Activated CD4-positive, alpha-beta T cell treated with anti-CD3 and anti-CD28 coated beads, Interleukin-2, amount 10 ng/mL, durations not matched to agents 7 days and 5 days (primary cell): ENCODE measurements at regions not wholly inside any gene's neighbourhood (a gene's known extent, or its start where the extent isn't known, plus 50 kb on each side); places are given as distances from the start of the nearest gene placed in this dataset.

ENCODE experiments used
- CTCF ChIA-PET: fragments of 350-600 bp; sonication (Branson Sonifier 250); formaldehyde crosslinking; loops from one replicate; lab custom pipeline; 2021; ENCODE audit warnings: antibody characterized with exemption; lab: Charles Lee
- POLR2A ChIA-PET: fragments of 350-600 bp; sonication (Branson Sonifier 250); formaldehyde crosslinking; loops from one replicate; lab custom pipeline; 2021; ENCODE audit warnings: antibody characterized with exemption; lab: Charles Lee
- DNase-seq: peaks from one replicate; pipeline ENCODE4 v3.0.0-alpha.2; 2020
- H3K27ac Mint-ChIP-seq: one replicate; pipeline ENCODE4 v1.8.0; 2021; ENCODE audit warnings: mild to moderate bottlenecking, moderate library complexity, mixed read lengths
- H3K27me3 Mint-ChIP-seq: one replicate; pipeline ENCODE4 v1.8.0; 2021; ENCODE audit warnings: mixed read lengths
- H3K36me3 Mint-ChIP-seq: one replicate; pipeline ENCODE4 v1.8.0; 2021; ENCODE audit warnings: low read depth, mixed read lengths
- H3K4me1 Mint-ChIP-seq: one replicate; pipeline ENCODE4 v1.8.0; 2021; ENCODE audit warnings: mixed read lengths
- H3K4me3 Mint-ChIP-seq: one replicate; pipeline ENCODE4 v1.8.0; 2021; ENCODE audit warnings: mild to moderate bottlenecking, moderate library complexity, mixed read lengths
- H3K9me3 Mint-ChIP-seq: one replicate; pipeline ENCODE4 v1.8.0; 2021; ENCODE audit warnings: mixed read lengths

DNA sequence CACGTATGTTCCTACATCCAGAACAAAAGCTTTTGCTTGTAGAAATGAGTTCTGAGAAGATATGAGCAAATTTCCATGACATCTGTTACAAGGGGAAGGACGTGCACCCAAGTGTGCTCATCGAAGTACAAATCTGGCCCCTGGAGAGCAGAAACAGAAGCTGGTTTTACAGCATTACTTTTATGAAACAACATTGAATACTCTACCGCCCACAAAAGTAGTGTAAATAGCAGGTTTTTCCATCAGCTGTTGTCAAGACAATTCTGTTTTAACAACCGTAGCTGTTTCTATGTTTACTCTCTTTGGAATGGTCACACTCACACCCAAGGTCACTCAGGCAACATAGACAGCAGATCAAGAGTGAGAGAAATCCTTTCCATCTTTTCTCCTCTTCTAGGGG is 114.2 kb upstream of the SSTR4 start:
- CTCF ChIA-PET, result no interaction called here

DNA sequence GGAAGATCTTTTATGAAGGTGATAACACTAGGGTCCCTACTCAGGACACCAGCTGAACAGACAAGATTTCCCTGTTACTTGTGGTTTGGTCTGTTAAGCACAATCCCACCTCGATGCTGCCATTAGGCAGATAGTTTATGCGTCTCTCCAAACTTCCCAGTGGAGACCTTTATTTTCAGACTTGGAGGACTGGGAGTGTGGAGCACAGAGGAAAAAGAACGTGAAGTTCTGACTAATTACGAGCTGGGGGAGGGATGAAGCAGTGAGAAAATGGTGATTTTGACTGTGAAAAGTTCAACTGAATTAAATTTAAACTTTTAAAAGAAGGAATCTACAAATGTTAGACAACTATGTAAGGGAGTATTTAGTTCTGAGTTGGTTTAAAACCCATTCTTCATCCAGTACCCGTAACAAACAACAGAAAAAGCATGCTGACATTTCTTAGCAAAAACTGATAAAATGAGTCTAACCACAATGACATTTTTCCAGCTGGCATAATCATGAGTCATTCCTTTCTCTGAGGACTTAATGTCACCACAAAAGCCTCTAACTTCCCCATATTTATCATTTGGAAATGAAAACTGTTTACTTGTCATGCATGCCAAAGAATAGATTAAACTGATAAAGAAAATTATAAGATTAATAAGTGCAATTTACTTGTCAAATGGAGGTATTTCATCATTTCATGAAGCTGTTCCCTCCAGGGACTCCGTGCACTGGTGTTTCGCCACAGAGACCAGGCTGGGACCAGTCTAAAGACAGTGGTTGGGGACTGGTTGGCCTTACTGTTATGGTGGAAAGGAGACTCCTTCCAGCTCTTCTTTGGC is 113.3 kb upstream of the SSTR4 start:
- no peaks in the 10 kb centered on the region for H3K36me3 Mint-ChIP-seq
- H3K27ac Mint-ChIP-seq, result no peak overlapping the region
- no peak for DNase-seq
- ChIA-PET CTCF (no interaction called here), POLR2A (no interaction called here)
- H3K4me3 Mint-ChIP-seq, result no peak overlapping the region
- H3K4me1 Mint-ChIP-seq, result no peaks in the 10 kb centered on the region
- peaks cover 2% of the 10 kb centered on the region for H3K9me3 Mint-ChIP-seq
- H3K27me3 Mint-ChIP-seq, result peaks cover 3% of the 10 kb centered on the region

More for the DNA sequence above, 114.2 kb upstream of the SSTR4 start:
- peaks cover 2% of the 10 kb centered on the region for H3K9me3 Mint-ChIP-seq
- no peak overlapping the region for H3K27ac Mint-ChIP-seq
- POLR2A ChIA-PET, result no interaction called here
- H3K4me1 Mint-ChIP-seq, result no peaks in the 10 kb centered on the region
- H3K36me3 Mint-ChIP-seq, result no peaks in the 10 kb centered on the region
- no peak overlapping the region for H3K4me3 Mint-ChIP-seq
- no peaks in the 10 kb centered on the region for H3K27me3 Mint-ChIP-seq
- no peak for DNase-seq

DNA sequence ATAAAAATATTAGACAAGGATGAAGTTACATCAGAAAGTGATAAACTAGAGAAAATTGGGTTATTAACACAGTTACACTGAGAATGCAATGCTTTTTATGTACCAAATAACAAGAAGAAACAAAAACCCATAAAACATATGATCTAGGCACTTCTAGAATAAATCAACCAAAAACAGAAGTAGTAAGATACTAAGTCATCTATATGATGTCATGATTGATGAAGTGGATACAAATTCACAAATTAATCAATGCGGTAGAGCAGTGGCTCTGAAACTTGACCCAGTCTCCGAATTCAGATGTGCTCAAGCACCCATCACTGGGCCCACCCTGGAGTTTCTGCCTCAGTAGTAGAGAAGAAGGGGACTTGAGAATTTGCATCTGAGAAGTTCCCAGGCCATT is 112.1 kb upstream of the SSTR4 start:
- no peak for DNase-seq
- Mint-ChIP-seq H3K4me1 (no peaks in the 10 kb centered on the region), H3K27ac (no peak overlapping the region), H3K27me3 (peaks cover 3% of the 10 kb centered on the region), H3K36me3 (no peaks in the 10 kb centered on the region), H3K9me3 (no peaks in the 10 kb centered on the region), H3K4me3 (no peak overlapping the region)
- ChIA-PET POLR2A (no interaction called here), CTCF (no interaction called here)

DNA sequence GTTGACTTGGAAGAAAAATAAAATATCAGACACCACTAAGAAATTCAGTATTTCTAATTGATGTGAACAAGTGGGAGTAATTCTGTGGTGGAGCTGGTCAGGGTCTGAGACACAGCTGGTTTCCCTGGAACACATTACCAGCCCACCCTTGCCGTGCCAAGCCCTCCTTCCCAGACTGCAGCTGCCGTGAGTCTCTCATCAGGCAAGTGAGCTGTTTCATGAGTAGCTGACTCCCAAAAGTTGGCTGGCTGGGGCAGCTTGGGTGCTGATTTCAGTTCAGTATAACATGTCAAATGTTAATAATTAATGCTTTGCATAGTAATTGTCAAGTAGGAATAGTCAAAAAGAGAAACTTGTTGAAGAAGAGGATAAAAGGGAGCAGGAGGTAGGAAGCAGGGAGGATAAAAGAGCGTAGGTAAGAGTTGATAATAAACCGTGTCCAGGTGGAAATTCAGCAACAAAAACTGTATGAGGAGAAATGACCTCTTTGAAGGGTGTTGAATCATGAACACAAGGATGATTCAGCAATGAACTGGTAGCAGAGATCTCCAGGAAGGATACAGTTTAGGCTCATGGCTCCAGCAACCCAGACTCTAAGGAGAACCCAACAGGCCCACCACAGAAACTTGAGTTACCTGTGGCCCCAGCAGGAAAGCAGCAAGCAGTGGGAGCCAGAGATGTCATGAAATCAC is 110.9 kb upstream of the SSTR4 start:
- Mint-ChIP-seq H3K4me3 (no peak overlapping the region), H3K9me3 (no peaks in the 10 kb centered on the region), H3K4me1 (no peaks in the 10 kb centered on the region), H3K27me3 (peaks cover 3% of the 10 kb centered on the region), H3K36me3 (no peaks in the 10 kb centered on the region), H3K27ac (no peak overlapping the region)
- no peak for DNase-seq
- CTCF ChIA-PET, result interaction anchor here (1.3 kb wide), 1 partner anchor 15 kb away, joined by 3 read pairs; no protein-coding TSS in a partner anchor
- POLR2A ChIA-PET, result no interaction called here

DNA sequence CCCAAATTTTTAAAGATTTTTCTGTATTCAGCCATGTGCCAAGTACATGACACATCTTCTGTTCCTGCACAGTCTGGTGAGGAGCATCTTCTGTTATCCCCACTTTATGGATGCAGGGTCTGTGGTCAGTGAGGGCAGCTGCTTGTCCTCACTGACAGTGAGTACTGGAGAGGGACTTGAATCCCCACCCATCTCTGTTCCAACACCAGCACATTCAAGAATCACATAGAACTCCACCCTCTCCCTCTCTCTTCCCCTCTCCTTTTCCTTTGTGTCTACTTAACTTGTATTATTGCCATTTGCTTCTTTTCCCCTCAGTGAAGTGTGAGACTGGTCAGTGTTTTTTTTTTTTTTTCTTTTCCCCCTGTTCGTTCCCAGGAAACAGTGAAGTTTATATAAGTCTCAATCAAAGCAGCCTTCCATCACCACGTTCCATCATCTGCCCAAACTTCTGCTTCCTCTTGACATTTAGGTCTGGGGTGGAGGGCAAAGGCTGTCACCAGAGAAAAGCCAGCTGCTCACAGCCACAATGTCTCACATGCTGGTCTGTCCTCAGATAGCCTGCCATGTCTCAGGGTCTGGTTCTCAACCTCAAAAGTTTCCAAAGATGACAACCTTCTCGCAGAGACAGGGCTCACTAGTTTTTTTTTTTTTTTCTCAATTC is 110.0 kb upstream of the SSTR4 start:
- no peak overlapping the region for H3K27ac Mint-ChIP-seq

DNA sequence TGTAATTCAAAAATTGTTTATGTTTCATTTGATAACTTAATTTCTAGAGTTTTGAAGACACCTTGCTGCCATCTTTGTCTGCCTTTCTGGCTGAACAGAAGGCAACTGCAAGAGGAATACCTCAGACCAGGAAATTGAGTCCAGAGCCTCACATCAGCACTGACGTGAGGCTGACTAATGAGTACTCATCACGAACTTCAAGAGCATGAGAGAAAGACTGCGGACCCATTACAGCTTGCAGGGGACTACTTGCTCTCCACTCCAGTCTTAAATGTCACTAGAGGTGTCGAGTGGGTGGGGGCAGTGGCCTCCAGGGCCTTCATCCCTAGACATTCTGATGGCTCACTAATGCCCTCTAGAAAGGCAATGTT is 109.5 kb upstream of the SSTR4 start:
- CTCF ChIA-PET, result no interaction called here
- no peak overlapping the region for H3K4me3 Mint-ChIP-seq
- no peaks in the 10 kb centered on the region for H3K4me1 Mint-ChIP-seq
- POLR2A ChIA-PET, result no interaction called here
- peaks cover 3% of the 10 kb centered on the region for H3K27me3 Mint-ChIP-seq
- no peaks in the 10 kb centered on the region for H3K9me3 Mint-ChIP-seq
- H3K36me3 Mint-ChIP-seq, result no peaks in the 10 kb centered on the region
- H3K27ac Mint-ChIP-seq, result no peak overlapping the region
- DNase-seq, result no peak

More for the DNA sequence above, 110.0 kb upstream of the SSTR4 start:
- no peaks in the 10 kb centered on the region for H3K36me3 Mint-ChIP-seq
- no peak for DNase-seq
- ChIA-PET CTCF (interaction anchor here (1.3 kb wide), 1 partner anchor 16 kb away, joined by 3 read pairs; no protein-coding TSS in a partner anchor), POLR2A (no interaction called here)
- H3K9me3 Mint-ChIP-seq, result no peaks in the 10 kb centered on the region
- H3K4me1 Mint-ChIP-seq, result no peaks in the 10 kb centered on the region
- H3K27me3 Mint-ChIP-seq, result peaks cover 3% of the 10 kb centered on the region
- no peak overlapping the region for H3K4me3 Mint-ChIP-seq

DNA sequence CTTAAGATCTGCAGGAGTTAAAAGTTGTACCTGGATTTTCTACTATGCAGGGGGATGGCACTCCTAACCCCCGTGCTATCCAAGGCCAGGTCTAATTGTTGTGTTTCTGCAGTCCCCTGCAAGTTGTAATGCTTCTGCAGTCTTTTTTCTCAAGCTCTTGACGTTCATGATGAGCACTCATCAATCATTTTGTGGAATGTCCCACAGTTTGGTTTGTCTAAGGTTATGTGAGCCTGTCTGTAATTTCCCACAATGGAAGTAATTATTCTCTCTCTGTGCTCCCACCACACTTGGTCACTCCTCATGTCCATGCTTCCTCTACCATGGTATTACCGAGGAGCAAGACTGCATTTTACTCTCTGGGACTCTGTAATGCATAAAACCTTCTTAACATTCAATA is 107.6 kb upstream of the SSTR4 start:
- no peaks in the 10 kb centered on the region for H3K36me3 Mint-ChIP-seq
- ChIA-PET CTCF (no interaction called here), POLR2A (no interaction called here)
- no peak overlapping the region for H3K27ac Mint-ChIP-seq
- H3K4me1 Mint-ChIP-seq, result no peaks in the 10 kb centered on the region
- no peak for DNase-seq
- peaks cover 3% of the 10 kb centered on the region for H3K27me3 Mint-ChIP-seq
- H3K9me3 Mint-ChIP-seq, result no peaks in the 10 kb centered on the region
- no peak overlapping the region for H3K4me3 Mint-ChIP-seq

DNA sequence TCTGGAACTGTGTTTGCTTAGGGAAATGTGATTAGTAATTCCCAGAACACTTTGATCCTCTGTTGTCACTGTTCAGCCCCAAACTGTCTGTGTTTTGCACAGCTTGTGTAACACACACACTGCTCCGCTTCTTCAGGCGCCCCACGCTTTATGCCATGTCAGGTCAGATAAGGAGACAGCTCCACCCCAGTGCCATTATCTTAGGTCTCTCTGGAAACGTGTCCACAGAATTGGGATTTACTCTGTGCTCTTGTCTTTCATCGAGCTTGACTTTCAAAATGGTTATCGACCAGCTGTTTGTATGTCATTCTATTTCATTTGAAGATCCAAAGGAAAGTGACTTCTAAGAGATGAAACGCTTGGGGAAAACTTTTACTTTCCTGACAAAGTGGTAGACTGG is 106.4 kb upstream of the SSTR4 start:
- POLR2A ChIA-PET, result no interaction called here
- Mint-ChIP-seq H3K4me3 (no peak overlapping the region), H3K27ac (no peak overlapping the region)

DNA sequence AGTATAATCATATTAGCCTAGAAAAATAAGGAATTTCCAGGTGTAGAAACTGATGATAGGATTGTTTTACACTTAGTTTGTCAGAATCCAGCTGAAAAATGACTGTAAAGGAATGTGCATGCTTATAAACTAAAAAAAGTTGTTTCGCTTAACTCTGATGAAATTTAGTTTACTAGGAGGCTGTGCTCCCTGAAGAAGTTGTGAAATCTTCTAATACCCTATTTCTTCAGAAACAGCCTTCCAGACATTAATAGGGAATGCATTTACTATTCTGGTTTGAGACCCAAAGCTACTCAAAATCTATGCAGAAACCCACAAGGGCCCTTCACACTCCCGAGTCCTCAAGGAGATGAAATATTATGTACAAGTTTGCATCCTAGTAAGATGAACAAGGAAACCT is 105.5 kb upstream of the SSTR4 start:
- no peak overlapping the region for H3K4me3 Mint-ChIP-seq
- no peaks in the 10 kb centered on the region for H3K36me3 Mint-ChIP-seq
- CTCF ChIA-PET, result no interaction called here
- no peaks in the 10 kb centered on the region for H3K9me3 Mint-ChIP-seq
- H3K27ac Mint-ChIP-seq, result no peak overlapping the region
- POLR2A ChIA-PET, result no interaction called here
- no peaks in the 10 kb centered on the region for H3K4me1 Mint-ChIP-seq
- DNase-seq, result no peak
- H3K27me3 Mint-ChIP-seq, result peaks cover 3% of the 10 kb centered on the region

More for the DNA sequence above, 106.4 kb upstream of the SSTR4 start:
- Mint-ChIP-seq H3K4me1 (no peaks in the 10 kb centered on the region), H3K27me3 (peaks cover 3% of the 10 kb centered on the region), H3K36me3 (no peaks in the 10 kb centered on the region), H3K9me3 (no peaks in the 10 kb centered on the region)
- CTCF ChIA-PET, result no interaction called here
- no peak for DNase-seq

DNA sequence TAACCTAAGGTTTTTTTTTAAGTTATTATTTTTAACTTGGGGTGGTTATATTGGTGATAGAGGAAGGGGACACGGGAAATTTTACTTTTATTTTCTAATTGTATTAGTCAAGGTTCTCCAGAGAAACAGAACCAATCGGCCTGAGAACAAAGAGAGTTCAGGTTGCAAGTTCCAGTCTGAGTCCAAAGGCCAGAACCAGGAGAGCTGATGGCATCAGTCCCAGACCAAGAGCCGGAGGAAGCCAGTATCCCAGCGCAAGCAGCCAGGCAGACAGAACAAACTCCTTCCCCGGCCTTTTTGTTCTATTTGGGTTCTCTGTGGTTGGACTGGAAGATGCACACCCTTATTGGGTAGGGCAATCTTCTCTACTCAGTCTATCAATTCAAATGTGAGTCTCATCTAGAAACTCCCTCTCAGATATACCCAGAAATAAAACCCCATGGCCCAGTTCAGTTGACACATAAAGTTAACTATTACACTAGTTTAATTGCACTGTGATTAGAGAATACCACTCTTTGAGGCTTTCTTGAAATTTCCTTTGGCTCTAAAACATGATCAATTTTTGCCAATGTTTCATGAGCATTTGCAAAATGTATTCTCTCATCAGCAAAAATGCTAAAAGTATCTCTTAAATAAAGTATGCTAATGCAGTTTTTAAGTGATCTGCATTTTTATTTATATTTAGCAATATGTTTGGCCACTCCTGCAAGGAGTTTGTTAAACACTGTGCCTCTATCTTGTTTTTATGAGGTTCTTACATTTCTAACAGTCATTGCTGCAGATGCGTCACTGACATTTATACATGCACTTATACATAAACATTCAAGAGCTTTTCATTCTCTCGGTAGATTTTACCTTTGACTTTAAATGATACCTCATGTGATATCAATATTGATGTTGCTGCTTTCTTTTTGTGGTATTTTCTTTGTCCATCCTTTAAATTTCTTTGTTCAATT is 103.2 kb upstream of the SSTR4 start:
- ChIA-PET POLR2A (no interaction called here), CTCF (no interaction called here)
- no peaks in the 10 kb centered on the region for H3K27me3 Mint-ChIP-seq

DNA sequence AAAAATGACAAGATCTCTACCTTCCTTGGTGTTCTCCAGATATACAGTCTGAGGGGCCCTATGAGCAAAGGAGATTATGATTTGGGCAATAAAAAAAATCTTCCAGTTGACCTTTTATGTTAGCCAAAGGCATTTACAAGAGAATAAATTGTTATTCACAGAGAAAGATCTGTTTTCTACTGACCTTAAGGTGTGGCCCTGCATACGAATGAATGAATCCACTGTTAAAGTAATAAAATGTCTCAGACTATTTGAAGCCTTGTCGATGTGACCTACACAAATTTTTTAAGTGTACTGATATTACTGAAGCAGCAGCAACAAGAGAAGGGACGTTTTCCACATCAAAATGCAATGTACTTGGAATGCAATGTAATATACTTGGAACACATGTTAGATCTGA is 95.9 kb upstream of the SSTR4 start:
- Mint-ChIP-seq H3K4me3 (no peak overlapping the region), H3K4me1 (no peaks in the 10 kb centered on the region), H3K27me3 (no peaks in the 10 kb centered on the region), H3K9me3 (no peaks in the 10 kb centered on the region), H3K27ac (no peak overlapping the region), H3K36me3 (no peaks in the 10 kb centered on the region)
- ChIA-PET CTCF (no interaction called here), POLR2A (no interaction called here)
- DNase-seq, result no peak

More for the DNA sequence above, 103.2 kb upstream of the SSTR4 start:
- no peaks in the 10 kb centered on the region for H3K4me1 Mint-ChIP-seq
- DNase-seq, result no peak
- H3K36me3 Mint-ChIP-seq, result no peaks in the 10 kb centered on the region
- H3K9me3 Mint-ChIP-seq, result no peaks in the 10 kb centered on the region
- H3K27ac Mint-ChIP-seq, result no peak overlapping the region
- no peak overlapping the region for H3K4me3 Mint-ChIP-seq

DNA sequence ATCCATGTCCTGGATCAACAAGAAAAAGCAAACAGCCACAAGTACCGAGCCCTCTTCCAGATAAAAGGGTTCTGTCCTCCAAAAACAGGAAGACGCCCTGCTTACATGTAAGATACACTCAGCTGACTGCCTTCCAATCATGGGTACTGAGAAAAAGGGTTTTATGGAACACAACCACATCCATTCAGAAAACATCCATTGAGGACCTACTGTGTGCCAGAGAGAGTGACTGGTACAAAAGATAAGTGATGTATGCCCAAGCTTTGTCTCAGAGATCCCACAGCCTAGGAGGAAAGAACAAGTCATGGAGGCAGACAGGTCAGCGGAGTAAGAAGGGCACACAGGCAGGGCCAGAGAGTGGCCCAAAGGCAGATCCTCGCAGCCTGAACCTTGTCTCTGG is 94.8 kb upstream of the SSTR4 start:
- no peaks in the 10 kb centered on the region for H3K27me3 Mint-ChIP-seq
- H3K36me3 Mint-ChIP-seq, result no peaks in the 10 kb centered on the region
- H3K9me3 Mint-ChIP-seq, result no peaks in the 10 kb centered on the region
- ChIA-PET POLR2A (no interaction called here), CTCF (no interaction called here)
- no peak overlapping the region for H3K27ac Mint-ChIP-seq
- DNase-seq, result no peak
- H3K4me3 Mint-ChIP-seq, result no peak overlapping the region
- H3K4me1 Mint-ChIP-seq, result no peaks in the 10 kb centered on the region
